ENCODE measurements at regions not wholly inside any gene's neighbourhood (a gene's known extent, or its start where the extent isn't known, plus 50 kb on each side); places are given as distances from the start of the nearest gene placed in this dataset.

DNA sequence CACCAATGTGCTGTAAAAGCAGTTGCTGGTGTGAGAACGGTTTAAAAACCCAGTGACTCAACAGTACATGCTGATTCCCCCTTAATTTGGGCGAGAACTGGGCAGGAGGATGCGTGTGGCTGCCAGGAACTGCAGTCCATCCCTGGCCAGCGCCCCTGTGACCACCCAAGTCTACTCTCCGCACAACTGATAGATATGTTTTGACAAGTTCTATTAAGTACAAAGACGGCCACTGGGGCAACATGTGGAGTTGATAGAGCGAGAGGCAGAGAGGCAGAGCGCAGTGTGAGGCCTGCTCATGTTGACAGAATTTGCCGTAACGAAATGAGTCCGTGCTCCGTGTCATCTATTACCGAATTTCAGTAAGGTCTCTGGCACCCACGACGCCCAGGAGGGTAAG, 855.0 kb downstream of the BCL11B start:
- ATAC-seq = no peak

DNA sequence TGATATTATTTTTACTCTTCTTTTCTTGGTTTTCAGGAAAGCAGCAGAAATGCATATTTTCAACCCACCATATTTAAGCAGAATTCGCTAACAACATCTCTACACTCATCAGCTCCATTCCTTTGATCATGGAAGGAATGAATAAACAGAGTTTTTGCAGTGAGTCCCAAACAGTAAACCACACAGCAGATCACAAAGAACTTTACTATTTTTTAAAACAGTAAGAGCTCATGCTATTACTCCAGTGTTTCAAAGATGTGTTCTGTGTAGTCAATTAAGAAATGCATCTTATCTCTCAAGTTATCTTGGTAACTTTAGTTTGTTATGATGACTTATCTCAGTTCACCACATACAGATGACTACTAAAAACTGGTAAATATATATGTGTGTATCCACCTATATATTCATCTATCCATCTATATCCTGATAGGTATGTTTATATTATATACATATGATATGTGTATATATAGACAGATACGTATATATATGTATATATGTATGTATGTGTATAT, 843.5 kb downstream of the BCL11B start:
- ATAC-seq = no peak

DNA sequence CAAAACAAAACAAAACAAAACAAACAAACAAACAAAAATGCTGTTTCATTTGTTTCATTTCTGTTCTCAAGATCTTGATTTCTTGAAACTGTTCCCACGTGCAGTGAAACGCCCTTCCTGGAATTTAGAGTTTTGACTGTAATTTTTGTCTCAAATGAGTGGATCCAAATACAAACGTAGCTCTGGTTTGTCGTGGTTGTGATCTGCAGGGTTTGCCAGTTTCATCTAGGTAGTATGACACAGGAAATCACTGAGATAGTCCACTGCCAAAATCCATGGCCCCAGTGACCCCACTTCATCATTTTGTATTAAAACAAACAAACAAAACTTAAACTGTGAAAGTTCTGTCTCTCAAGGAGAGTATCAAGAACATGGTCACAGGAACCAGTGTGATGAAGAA, 838.6 kb downstream of the BCL11B start:
- ATAC-seq = no peak

DNA sequence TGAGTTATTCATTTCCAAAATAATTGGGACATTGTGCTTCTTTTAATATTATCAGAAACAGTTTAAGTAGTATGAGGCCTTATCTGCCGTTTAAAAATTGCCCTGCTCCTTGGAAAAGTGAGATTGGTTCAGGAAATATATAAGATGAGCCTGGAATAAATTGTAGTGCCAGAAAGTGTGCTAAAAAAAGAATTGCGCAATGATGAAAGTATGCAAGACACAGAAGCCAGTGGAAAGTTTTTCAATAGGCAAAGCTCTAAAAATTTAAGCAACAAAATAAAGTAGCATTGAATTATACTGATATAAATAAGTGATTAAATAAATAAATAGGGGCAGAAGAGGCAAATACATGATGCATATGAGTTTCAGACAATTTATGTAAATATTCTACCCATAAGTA, 834.9 kb downstream of the BCL11B start:
- ATAC-seq = no peak

DNA sequence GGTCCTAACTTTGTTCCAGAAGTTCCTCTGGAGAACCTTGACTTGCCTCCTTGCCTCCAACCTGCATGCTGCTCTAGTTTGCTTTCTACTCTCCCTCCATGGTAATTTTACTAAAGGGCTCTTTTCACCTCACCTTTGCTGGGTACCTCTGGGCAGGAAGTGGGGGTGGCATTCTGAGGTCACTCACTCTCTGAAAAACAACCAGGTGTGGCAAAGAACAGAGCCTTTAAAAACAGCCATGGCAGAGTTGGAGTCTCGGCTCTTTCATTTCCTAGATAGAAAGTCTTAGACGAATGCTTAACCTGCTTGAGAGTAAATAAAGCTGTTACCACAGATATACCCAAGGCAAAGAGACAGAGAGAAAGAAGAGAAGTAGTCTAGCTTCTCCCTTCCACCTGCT, 827.9 kb downstream of the BCL11B start:
- no peak for ATAC-seq

DNA sequence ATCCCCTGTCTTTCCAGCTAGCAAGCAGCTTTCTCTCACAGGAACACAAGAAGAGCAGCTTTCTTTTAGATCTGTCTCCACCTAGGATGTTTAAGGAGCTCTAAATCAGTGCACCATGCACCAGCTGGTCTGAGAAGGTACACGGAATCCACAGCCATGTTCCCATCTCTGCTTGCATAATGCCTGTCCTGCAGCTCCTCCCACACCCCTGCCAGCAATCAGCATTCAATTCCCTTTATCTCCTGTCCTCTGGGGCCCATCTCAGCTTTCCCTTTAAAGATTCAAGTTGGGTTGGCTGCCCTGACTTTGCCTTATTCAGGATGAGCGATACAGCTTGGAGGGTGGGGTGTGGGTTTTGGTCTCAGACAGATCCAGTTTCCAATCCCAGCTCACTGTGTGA, 826.3 kb downstream of the BCL11B start:
- ATAC-seq = no peak

DNA sequence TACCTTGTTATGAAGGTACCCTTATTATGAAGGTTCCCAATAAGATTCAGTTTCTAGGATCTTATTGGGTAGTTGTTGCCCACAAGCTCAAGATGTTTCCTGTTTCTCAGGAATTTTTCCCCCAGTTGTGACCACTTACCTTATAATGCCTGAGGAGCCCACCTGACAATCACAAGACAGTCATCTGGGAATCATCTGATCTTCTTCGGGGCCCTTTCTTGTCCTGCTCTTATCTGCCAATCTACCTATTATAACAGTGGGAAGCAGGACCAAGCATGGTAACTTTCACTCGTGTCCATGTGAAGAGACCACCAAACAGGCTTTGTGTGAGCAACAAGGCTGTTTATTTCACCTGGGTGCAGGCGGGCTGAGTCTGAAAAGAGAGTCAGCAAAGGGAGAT, 825.5 kb downstream of the BCL11B start:
- ATAC-seq = no peak

DNA sequence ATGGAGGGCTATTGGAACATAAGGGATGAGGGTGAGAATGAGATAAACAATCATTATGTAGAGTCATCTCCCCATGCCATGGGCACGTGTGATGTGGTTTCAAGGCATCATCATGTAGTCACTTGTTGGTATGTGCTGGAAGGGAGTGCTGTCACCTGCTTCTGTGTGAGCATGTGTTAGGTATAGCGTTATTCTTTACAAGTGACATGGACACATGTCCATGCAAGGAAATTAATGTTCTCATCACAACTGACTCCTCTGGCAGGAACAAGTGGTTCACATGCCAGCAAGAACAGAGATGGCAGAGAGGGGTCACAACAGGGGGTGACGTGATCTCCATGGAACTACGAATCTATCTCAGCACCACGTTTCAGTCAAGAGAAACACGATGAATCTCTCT, 815.8 kb downstream of the BCL11B start:
- no peak for ATAC-seq

DNA sequence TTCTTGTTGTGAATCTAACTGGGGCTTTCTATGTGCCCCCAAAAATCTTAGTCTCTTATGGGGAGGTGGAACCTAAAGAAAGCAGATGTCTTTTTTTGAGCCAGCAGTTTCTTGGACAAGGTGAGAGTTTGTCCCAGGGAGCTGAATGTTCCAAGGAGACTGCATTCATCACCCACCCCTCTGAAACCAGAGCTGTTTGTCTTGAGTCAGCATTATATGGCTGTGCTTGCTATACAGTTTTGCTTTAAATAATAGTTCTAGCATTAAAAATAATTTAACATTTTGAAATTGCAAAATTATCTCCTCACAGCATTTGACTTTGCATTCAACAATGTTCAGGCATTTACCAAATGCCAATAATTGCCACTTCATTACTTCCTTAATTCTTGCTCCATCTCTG, 813.3 kb downstream of the BCL11B start:
- ATAC-seq = no peak

DNA sequence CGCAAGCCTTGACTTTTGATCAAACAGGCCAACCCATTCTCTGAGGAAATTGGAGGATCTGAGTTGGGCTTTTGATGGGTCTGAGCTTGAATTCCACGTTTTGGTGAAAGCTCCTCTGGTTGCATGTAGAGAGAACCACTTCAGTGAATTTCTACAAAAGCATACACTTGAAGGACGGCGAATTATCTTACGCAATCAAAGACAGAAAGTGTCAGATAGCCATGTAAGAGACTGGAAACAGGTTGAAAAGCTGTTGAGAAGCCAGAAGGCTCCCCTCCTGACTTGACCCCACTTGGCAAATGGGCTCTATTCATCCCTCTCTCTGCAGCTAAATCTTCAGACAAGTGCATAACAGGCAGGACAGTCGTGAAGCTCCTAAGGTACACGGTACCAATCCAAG, 809.1 kb downstream of the BCL11B start:
- ATAC-seq = no peak

DNA sequence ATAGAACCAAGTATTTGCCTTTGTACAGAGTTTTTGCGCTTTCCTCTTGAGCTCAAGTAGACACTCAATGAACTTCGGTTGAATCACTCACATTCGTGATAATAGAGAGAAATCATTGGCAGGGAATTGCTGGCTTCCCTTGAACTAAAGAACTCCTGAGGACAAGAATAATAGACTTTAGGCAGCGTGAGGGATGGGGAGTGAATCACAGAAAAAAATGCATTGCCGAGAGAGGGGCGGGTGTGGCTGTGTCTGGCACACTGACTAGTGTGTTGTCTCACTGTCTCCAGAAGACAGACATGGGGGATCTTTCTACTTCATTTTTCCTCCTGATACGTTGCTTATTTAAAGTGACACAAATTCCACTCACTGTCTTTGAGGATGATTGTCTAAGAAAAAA, 805.2 kb downstream of the BCL11B start:
- peak; percentile 77 for ATAC-seq

DNA sequence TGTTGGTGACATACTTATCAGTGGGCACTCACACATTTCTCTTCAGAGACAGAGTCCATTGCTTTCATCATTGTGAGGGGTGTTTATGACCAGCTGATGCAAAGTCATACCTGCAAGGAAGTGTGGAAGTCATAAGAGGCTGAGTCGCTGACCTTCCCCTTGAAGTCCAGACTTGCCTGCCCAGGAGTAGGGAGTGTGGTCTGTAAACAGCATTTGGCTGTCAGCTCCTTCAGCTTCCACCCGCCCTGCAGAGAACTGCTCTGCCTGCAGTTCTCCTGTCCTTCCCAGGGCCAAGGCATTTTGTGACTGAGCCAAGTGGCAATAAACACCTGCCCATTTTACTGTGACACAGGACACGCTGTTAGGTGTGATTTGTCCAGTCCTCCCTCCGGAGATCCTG, 801.3 kb downstream of the BCL11B start:
- no peak for ATAC-seq

DNA sequence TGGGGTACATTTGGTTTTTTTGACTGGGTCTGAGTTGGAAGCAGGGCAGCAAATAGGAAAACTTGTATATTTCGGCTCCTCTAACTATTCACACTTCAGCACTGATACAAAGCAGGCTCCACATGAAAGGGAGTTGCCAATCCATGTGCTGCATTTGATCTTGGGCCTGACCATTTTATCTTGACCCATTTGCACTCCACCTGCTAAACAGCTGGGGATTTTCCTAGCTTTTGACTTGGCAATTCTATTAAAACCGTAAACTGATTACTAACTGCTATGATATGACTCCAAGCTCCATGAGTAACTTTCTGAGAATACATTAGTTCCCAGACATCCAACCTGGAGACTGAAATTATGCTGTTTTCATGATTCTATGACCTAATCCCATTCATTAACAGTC, 797.1 kb downstream of the BCL11B start:
- ATAC-seq = no peak

DNA sequence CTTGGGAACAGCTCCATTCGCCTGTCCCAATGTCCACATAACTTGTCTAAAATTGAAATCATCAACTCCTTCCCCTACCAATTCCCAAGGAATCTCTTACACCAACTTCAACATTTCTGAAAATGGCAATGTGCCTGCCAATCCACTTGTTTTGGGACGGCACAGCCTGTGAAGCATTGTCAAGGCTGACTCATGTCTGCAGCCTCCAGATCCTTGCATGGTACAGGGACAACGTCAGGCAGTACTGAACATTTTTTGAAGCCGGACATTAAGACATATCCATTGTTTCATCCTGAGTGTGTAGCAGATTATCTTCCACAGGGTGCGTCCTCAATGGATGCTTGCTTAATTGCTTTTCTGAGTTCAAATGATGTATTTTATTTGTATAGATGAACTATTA, 794.1 kb downstream of the BCL11B start:
- ATAC-seq = no peak

DNA sequence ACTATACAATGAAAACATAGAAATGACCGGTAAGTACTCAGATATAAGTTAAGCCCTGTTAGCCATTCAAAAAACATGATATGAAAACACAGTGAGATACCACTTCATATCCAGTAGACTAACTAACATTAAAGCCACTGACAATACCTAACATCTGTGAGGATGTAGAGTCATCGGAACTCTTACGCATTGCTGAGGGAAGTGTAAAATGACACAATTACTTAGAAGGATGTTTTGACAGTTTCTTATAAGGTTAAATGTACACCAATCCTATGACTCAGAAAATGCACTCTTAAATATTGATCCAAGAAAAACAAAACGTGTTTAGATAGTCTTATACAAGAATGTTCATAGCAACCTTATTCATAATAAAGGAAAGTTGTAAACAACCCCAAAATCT, 782.9 kb downstream of the BCL11B start:
- peak; percentile 51 for ATAC-seq

DNA sequence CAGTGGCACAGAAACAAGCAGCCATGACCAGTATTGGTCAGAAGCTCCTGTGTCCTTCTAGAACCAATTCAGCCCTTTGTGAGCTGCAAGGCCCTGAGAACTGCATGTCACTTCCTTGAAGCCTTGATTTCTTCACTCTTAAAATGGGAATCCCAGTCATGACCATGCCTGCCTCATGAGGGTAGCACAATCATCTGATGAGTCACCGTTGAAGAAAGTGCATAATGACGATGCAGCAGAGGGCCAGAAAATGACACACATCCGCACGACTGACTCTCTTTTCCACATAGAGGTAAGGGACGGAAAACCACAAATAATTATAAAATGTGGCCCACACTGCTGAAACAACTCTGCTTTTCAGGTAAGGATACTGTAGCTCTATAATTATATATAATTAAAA, 777.4 kb downstream of the BCL11B start:
- peak; percentile 93 for ATAC-seq

DNA sequence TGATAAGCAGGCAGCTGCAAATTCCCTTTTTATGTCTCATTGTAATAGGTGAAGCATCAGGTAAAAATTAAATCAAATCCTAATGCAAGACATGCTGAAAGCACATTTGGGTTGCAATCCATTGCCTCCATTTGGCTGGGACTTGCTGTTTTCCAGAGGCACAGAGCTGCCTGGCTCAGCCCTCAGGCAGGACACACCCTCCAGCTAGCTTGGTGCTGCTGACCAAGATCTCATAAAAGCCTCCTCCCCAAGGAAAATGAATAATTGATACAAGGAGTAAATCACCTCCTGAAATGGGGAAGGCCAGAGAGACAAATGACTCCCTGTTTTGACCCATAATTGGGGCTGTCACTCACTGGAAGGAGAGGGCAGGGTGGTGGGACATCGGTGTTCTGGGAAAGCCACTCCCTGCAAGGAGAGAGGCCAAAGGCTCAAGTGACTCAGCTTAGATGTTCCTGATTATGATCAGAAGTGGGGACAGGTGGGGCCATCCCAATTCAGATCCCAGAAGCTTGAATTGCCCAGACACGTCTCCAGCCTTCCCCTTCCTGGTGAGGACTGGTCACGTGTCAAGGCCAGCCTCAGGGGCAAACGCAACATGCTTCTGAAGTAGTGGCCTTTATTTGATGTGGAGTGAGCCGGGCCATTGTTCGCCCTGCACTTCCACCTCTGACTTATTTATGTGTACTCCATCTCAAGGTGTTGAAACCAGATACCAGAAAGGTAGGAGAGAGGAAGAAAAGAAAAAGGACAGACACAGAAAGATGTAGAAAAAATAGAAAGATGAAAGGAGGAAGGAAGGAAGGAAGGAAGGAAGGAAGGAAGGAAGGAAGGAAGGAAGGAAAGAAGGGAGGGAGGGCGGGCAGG, 773.7 kb downstream of the BCL11B start:
- ATAC-seq = peak; percentile 74

DNA sequence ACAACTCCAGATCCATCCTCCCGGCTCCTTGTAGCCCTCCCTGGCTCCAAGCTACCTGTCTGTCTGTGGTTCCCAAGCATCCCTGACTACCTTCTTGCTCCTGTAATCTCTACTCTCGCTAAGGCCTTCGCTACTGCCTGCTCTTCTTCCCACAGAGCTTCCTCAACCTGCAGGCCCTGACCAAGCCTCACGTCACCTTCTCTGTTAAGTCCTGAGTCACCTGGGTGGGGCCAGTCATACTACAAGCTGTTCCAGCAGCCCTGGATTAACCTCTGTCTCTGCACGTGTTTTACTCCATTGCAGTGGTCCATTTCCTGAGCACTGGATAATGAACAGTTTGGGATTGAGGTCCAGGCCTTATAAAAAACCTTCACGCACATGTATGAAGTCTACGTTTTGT, 770.7 kb downstream of the BCL11B start:
- ATAC-seq = peak; percentile 96

DNA sequence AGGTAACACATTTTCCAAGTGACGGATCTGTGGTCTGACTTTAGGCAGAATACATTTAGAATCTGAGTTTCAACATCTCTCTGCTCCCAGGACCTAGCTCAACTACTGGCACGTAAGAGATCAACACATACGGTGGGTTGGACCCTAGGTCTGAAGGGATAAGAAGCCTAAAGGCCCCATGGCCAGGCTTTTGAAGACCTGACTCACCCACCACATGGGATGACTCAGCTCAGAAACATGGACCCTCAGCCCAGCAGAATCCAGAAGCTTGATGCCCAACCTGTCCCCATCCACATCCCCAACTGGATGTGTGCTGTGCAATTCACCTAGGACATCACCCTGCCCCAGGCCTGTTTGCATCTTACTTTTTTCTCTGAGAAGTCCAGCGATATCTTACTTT, 770.2 kb downstream of the BCL11B start:
- ATAC-seq = no peak

DNA sequence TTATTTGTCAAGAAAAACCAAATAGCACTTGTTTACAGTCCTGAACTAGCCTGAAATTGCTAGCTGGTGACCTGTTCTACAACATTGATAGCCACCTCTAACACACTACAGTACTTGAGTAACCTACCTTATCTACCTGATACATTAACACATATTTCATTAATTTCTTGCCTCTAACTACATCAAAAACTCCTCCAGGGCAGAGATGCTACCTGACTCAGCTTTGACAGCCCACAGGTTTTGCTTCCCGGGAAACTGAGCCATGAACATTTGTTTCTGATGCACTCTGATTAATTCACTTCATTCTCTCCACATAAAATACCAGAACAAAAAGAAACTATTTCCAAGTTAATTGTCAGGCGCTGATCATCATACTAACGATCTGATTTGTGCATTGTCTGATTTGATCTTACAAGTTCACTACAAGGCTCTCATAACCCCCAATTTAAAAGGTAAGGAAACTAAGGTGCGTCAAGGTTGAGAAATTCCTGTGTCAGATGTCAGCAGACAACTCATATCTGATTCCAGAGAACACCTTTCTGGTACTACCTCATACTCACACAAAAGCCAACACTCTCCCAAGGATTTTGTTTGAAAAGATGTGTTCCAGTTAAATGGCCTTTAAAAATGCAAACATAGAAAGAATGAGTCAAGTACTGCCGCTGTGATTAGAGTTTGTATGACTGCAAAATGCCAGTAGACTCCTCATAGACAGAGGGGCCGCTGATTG, 768.7 kb downstream of the BCL11B start:
- ATAC-seq = peak; percentile 6

DNA sequence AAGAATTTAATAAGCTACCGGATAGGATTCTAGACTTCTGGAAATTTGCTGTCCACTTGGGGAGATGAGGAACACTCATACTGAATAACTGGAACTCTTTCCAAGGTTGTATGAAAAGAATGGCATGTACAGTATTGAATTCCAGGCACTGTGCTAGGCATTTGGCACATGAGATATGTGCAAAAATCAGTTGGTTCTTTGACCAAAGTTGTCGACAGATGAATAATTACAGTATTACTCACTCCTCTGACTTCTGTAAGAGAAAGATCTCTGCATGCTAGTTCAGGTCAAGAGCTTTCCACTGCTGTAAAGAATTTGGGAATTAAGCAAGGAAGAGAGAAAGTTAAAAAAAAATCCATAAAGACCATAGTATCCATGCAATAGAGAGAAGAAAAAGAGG, 764.7 kb downstream of the BCL11B start:
- ATAC-seq = peak; percentile 34

DNA sequence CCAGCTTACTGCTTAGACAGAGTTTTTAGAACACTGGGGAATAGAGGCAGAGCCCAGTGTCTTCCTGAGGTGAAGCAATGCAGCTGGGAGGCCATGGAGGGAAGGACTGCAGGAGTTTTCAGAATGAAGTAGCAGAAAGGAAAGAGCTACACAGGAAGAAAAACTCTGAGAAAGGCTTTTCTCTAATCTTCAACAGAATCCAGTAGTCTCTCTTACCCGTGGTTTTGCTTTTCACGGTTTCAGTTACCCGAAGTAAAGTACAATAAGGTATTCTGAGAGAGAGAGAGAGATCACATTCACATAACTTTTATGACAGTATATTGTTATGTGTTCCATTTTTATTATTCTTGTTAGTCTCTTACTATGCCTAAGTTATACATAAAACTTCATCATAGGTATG, 761.6 kb downstream of the BCL11B start:
- no peak for ATAC-seq

DNA sequence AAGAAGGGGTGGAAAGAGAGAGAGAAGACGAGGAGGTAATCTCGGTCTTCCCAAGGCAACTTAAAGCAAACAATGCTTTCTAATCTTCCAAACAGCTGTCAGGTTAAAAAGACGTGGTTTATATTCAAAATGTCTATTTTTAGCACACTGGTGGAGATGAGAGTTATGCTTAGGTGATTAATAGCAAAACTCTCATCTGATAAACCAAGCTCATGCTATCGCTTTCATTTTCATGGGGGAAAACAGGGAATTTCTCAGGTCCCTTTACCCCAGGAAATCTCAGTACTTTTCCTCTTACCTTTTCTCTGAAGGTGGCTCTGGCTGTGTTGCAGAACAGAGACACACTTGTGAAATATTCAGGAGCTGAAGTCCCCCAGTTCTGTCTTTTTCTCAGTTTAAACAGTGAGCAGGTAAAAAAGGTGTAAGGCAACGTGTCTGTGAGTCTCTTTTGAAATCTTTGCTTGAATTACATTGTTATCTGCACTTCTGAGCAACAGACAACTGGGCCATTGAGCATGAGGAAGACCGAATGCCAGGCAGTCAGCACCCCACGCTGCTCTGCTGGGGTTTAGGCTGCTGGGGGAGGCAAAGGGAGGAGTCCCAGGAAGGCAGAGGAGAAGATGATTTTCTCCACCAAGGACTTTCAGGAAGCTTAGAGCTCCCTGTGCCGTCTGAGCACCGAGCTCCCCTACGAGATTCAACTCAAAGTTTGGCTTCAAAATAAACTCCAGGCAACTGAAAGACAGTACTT, 759.3 kb downstream of the BCL11B start:
- no peak for ATAC-seq
